ENCODE measurements at regions not wholly inside any gene's neighbourhood (a gene's known extent, or its start where the extent isn't known, plus 50 kb on each side); places are given as distances from the start of the nearest gene placed in this dataset.

DNA sequence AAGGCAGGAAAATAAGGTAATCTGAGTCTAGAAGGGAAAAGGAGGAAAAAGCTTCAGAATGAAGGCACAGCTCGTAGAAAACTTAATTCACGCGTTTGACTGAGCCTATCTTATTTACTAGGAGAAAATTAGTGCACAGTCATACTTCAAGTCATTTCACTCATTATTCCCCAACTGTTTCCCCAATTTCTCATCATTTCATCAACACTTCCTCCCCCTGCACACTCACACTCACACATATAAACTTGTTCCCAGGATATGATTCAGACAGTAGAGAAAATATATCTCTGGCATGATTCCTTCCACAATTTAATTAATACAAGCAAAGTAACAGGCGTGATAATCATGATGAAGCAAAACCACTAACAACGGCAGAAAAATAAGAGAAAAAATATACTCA lies 94.5 kb upstream of the F13A1 start:
- TF ChIP-seq, protein P1, sequence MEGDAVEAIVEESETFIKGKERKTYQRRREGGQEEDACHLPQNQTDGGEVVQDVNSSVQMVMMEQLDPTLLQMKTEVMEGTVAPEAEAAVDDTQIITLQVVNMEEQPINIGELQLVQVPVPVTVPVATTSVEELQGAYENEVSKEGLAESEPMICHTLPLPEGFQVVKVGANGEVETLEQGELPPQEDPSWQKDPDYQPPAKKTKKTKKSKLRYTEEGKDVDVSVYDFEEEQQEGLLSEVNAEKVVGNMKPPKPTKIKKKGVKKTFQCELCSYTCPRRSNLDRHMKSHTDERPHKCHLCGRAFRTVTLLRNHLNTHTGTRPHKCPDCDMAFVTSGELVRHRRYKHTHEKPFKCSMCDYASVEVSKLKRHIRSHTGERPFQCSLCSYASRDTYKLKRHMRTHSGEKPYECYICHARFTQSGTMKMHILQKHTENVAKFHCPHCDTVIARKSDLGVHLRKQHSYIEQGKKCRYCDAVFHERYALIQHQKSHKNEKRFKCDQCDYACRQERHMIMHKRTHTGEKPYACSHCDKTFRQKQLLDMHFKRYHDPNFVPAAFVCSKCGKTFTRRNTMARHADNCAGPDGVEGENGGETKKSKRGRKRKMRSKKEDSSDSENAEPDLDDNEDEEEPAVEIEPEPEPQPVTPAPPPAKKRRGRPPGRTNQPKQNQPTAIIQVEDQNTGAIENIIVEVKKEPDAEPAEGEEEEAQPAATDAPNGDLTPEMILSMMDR (IDR thresholded peaks at IDR 0.05 in 8 of 11, conservative IDR thresholded peaks at IDR 0.05 in 3 of 11) = no peak
- TF ChIP-seq POLR2AphosphoS5 (IDR thresholded peaks at IDR 0.05) (no peak), POLR2A (IDR thresholded peaks at IDR 0.05) (no peak)
